HG03354 (cell line): ENCODE measurements at regions not wholly inside any gene's neighbourhood (a gene's known extent, or its start where the extent isn't known, plus 50 kb on each side); places are given as distances from the start of the nearest gene placed in this dataset.

Experiments used
- ATAC-seq: cut with Tn5 transposase; IDR thresholded peaks from one replicate; pipeline ENCODE4 v1.9.1; 2021; ENCODE audit warnings: mild to moderate bottlenecking; ENCODE audit not compliant: unreplicated experiment, poor library complexity, severe bottlenecking

- no peak for ATAC-seq
Measured at GRCh38 chr10:58140691-58141347, 126.9 kb downstream of the IPMK start.

- no peak for ATAC-seq
Measured at GRCh38 chr10:58140054-58140453, 127.6 kb downstream of the IPMK start.

GRCh38 chr10:58137813-58138212, 129.9 kb downstream of the IPMK start:
- no peak for ATAC-seq

- no peak for ATAC-seq
Measured at GRCh38 chr10:58115218-58116050, 152.3 kb downstream of the IPMK start.

- ATAC-seq: no peak
Measured at GRCh38 chr10:58109731-58110130, 158.0 kb downstream of the IPMK start.

- ATAC-seq: no peak
Measured at GRCh38 chr10:58107506-58107905, 160.2 kb downstream of the IPMK start.

GRCh38 chr10:58106211-58107035, 161.3 kb downstream of the IPMK start:
- ATAC-seq: no peak

GRCh38 chr10:58104351-58104751, 163.3 kb downstream of the IPMK start:
- no peak for ATAC-seq

GRCh38 chr10:58102897-58103296, 164.8 kb downstream of the IPMK start:
- ATAC-seq: no peak

GRCh38 chr10:58101682-58102081, 166.0 kb downstream of the IPMK start:
- no peak for ATAC-seq

- ATAC-seq: peak; percentile 89
Measured at GRCh38 chr10:58094985-58095718, 172.5 kb downstream of the IPMK start.

- ATAC-seq: no peak
Measured at GRCh38 chr10:58091886-58092285, 175.8 kb downstream of the IPMK start.

- ATAC-seq: no peak
Measured at GRCh38 chr10:58089739-58090138, 178.0 kb downstream of the IPMK start.

GRCh38 chr10:58087896-58088295, 179.8 kb downstream of the IPMK start:
- no peak for ATAC-seq

- no peak for ATAC-seq
Measured at GRCh38 chr10:58086763-58087150, 180.9 kb downstream of the IPMK start.

GRCh38 chr10:58086144-58086762, 181.4 kb downstream of the IPMK start:
- ATAC-seq: peak; percentile 83

GRCh38 chr10:58082248-58082647, 185.4 kb downstream of the IPMK start:
- ATAC-seq: no peak

GRCh38 chr10:58081353-58081752, 186.3 kb downstream of the IPMK start:
- ATAC-seq: no peak

GRCh38 chr10:58079461-58079860, 188.2 kb downstream of the IPMK start:
- no peak for ATAC-seq
